Muscle of back (tissue), 3 donors: ENCODE measurements at regions not wholly inside any gene's neighbourhood (a gene's known extent, or its start where the extent isn't known, plus 50 kb on each side); places are given as distances from the start of the nearest gene placed in this dataset.

Experiments
- DNase-seq, 3 donors: peaks; one replicate each; pipeline versions ENCODE4 v3.0.0 to v3.0.0-alpha.2; 2013

DNA sequence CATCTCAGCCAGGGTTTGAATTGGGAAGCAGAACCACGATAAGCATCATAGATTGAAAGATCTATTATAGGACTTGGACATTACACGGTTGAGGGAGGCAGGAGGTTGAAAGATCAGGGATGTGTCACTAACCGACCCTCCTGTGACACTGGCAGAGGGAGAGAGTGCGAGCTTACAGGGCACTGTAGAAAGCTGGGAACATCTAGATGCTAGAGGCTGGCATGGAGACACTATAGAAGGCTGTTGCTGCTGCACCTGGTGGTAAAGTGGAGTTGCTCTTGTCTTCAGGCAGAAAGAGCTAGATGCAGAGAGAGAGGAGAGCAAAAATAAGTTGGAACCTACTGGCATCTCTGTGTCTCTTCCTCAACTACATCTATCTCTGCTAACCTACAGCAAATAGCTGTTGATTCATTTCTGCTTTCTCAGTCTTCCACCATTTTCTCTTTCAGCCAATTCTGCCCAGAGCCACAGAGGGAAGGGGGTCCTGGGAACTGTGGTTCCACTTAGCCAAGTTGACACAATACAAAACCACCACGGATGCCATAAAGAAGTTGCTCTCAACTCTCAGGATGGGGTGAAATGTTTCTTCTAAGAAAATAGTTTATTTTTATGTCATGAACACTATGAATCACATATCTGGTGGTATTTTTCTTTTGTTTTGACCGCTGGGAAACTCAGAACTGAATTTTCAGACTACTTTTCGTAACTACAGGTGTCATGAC is 155.9 kb downstream of the ZNF281 start:
- DNase-seq: no peak

DNA sequence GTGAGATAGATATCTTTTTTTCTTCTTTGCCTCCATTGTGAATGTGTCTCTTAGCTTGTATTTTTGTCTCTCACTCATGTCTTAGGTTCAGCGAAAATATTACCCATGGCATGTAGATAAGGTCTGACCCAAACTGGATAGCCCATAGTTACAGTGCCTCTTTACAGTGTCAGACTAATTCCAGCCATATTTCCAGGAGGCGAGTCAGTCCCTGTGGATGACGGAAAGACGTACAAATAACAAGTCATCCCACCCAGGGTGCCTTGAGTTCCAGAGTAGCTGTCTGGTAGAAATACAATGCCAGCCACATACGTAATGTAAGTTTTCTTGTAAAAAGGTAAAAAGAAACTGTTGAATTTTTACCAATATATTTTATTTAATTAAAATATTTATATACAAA is 157.3 kb downstream of the ZNF281 start:
- DNase-seq: no peak

DNA sequence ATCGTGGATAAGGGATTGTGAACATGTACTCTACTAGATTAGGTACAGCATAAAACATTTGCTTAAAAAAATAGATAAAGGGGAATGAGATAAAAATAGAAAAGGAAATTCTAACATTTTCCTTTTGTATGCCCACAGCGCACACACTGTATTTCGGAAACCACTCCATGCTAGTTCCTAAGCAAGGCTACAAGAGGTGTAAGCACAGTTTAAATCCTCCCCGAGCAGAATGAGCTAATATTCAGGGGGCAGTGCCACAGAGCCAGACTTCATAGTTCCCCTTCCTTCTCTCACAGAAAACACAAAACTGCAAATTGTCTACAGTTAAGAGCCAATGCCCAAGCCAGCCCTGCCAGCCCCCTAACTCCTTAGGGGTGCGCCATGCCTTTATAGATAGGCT is 159.4 kb downstream of the ZNF281 start:
- no peak for DNase-seq

DNA sequence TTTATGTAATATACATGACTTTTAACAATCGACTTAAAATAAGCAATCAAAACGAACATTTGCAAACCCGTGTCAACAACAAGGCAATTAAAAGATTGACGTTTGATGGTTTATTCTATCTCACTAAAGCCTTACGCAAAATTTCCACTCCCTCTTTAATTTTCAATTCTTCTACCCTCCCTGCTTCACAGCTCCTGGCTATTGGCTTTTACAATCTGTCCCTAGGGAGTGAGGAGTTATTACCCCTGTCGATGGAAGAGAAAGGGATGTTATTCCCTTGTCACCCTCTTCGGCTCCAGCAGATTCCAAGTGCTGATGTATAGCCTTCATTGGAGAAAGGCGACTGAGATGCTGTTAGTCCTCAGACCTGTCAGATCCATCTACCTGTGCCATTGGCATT is 161.3 kb downstream of the ZNF281 start:
- no peak for DNase-seq

DNA sequence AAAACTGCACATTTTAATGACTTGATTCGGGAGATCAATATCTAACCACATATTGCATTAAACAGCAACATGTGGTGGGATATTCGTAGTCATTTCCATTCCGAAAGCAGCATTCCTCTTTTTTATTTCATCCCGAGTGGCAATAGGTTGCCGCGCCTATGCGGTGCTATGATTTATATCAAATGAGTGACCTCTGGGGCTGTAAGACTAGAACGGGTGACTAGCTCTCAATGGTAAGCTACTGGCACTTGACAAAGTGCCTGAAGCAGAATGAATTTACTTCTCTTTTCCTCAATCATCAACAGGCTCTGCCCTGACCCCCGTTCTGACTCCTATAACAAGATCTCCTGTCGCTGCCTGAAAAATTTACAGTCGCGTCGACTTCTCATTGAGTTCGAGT is 162.3 kb downstream of the ZNF281 start:
- no peak for DNase-seq

DNA sequence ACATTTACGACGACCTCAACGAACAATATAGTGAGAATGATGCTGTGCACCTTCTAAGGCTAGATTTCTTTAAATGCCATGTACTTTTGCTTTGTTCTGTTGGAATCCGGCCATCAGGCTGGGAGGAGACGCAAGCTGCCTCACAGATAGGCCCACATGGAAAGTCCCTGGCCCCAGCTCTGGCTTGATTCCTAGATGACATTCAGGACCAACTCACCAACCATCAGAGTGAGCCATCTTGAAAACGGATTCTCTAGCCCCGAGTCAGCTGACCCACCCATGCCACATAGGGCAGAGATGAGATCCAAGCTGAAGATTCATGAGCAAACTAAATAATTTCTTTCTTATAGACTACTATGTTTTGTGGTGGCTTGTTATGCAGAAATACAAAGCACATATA is 164.4 kb downstream of the ZNF281 start:
- no peak for DNase-seq

DNA sequence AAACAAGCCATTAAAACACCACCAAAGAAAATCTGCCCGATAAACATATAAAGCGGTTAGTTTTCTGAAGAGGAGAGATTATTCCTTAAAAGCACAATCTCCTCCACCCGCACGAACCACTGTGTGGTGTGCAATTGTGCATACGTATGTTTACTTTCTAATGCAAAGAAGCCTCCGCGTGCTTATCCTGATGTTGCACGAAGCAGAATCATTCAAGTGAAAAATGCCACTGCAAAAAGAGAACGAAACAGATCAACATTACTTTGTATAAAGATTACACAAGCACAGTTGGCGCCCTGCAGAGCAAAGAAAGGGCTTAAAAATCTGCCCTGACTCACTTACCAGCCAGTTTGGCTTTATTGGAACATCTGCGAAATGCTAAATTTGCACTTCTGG is 166.8 kb downstream of the ZNF281 start:
- DNase-seq: no peak

DNA sequence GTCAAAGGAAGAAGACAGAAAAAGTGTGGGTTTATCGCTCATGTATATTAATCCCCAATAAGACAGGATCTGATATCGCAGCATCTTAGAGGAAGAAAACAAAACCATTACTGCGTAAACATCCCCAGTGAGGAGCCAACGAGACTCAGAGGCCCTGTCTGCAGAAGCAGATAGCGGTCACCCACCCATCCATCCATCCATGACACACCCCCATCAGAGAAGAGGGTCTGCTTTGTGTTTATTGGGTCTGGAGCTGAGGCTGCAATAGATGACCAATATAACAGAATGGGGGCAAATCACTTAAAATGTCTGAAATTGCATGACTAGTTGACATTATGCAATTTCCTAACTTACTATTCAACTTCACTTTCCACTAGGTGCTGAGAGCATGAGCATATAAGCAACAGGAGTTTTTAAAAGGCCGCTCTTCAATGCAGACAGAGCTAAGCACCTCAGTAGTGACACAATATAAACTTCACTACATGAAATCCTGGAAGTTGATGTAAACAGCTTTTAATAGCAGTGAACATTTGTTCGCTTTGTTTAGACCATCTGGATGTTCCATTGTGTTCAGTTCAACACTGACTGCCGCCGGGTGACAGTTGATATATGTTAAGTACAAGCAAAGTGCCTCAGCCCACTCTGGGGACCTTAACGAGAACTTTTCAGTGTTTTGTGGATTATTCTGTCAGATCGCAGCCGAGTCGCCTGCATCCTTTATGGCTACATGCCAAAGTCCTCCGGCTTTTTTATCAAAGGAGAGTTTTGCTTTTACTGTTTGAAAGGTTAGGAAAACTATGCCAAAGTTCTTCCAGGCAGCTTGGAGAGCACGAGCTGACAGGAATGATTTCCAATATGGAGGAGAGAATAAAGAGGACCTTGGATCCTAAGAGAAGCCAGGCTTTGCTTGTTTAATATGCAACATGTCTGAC is 167.5 kb downstream of the ZNF281 start:
- peak in 2 of 3 donors; percentile 27 to 70 for DNase-seq

DNA sequence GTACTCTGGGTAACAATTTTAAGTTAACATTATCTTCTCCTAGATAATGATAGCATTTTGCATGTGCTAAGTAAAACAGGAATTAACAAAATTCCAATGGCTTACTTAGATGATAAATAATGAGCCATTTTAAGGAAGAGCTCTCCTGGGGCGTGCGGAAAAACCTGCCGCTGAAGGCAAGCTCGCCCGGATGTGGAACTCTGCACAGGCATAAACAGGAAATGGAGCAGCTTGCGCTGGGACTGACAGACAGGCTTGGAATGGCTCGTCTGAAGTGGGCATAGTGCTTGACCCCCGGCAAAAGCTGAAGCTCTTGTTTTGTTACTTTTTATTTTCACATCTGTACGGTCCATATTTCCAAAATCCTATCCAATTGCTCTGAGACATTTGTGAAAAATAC is 169.2 kb downstream of the ZNF281 start:
- DNase-seq: no peak

DNA sequence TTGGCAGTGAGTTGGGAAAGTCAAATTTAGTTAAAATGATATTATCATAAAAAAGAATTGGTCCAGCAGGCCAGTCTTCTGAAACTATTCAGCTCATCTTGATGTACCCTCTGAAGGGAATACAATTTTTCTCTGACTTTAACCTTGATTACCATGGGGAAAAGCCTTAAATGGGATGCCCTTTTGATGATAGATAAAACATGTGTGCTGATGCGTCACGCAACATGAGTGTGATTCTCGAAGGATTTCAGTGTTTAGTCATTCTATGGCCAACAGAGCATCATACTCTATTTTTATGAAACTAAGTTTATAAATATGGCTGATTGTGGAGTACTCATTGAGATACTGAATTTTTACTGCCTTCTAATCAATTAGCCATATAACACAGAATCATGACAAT is 171.5 kb downstream of the ZNF281 start:
- no peak for DNase-seq

DNA sequence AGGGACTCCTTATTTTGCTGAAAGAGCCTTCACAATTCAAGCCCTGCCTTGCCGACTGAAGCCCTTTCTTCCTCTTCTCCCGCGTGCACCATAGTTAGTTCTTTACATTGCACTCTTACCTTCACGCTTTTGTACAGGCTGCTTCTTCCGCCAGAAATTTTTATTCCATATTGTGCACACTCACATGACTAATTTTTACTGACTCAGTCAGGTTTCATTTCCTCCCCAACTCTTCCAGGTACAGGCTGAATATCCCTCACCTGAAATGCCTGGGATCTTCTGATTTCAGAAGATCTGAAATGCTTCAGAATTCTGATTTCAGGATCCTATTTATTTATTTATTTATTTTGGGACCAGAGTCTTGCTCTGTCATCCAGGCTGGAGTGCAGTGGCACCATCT is 172.8 kb downstream of the ZNF281 start:
- no peak for DNase-seq

DNA sequence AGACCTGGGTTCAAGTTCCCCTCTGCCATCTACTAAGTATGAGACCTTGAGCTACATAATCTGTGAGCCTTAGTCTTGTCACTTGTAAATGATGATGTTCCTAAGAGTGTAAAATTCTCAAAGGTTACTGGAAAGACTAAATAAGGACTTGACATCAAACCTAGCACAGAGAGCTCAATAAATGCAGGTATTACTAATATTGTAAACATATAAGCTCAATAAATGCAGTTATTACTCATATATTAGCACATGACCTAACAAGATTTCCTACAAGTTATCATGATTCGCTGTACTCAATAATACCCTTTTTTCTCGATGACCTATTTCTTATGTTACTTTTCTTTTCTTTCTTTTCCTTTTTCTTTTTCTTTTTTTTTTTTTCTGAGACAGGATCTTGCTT is 174.9 kb downstream of the ZNF281 start:
- no peak for DNase-seq

DNA sequence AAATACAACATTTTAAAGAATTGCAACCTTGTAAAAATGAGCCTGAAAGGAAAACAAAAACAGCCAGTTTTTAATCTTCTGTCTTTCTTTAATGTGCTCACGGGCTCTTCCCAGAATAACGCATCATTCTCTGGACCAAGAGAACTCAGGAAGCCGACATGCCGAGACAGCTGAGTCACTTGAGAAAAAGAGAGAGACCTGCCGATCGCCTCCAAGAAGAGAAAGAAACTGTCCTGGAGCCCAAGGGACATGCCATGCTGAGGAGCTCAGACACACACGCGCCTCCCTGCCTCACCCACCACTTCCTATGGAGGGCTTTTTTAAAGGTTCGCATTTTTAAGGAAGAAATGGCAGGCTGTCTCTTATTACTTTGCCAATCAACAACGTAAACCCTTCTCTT is 176.4 kb downstream of the ZNF281 start:
- DNase-seq: peak in 1 of 3 donors; percentile 69

DNA sequence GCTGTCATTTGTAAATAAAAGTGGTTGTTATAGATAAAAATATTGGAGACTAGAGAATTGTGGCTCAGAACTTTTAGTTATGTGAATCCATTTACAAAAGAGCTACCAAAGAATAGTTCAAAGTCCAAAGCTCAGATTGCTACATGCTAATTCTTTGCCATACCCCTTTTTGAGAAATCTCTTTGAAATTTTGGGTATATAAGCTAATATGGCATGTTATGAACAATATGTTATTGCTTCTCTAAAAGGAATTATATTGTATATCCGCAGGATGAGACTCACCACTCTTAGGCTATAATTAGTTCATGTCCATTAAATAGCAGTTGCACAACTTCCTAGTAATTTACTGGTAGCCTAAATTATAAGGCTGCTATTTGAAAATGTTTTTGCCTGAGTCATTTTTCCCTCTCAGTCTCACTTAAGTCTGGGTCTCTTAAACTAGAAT is 178.0 kb downstream of the ZNF281 start:
- DNase-seq: peak in 1 of 3 donors; percentile 63

DNA sequence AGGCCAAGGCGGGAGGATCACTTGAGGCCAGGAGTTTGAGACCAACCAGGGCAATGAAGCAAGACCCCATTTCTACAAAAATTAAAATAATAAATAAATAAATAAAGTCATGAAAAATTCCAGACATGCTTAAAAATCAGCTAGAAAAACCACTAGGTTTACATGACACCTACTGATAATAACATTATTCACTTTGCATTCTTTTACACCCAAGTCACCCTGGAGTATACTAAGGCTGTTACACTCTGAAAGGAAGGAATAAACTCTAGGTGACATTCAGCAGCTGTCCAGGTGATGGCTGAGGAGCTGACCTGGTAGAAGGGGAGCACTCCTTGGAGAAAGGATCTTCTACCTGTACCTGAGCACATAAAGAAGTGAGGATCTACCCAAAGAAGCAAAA is 179.2 kb downstream of the ZNF281 start:
- DNase-seq: no peak

DNA sequence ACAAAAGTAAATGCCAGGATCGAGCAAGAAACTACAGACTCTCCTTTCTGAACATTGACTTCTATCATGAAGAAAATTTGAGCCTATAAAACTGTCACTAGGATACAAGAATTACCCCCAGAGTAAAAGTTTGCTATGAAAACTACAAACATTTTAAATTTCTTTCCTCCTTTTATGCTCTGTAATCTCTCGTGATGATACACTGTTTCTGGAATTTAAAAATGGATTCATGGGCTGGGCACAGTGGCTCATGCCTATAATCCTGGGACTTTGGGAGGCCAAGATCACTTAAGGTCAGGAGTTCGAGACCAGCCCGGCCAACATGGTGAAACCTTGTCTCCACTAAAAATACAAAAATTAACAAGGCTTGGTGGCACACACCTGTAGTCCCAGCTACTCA is 181.3 kb downstream of the ZNF281 start:
- DNase-seq: no peak

DNA sequence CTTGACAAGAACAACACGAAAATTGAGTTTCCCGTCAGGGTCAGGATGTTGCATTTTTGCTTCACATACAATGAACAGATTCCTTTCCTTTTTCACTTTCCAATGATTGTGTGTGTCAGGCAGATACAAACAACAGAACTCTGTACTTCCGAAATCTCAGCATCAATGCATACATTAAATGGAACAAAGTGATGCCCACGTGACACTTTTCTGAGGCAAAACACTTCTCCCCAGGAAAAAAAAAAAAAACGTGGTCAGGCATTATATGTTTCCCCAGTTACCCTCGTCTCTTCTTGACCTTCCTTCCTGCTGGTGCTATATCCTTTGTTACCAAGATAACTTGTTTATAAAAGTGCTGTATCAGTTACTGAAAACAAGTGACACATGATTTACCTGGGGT is 181.8 kb downstream of the ZNF281 start:
- DNase-seq: no peak
